ENCODE measurements at regions not wholly inside any gene's neighbourhood (a gene's known extent, or its start where the extent isn't known, plus 50 kb on each side); places are given as distances from the start of the nearest gene placed in this dataset.
"Not testable (repeated sequence)": the region's sequence is repeated elsewhere in the genome, so short reads cannot be mapped to it uniquely, and the experiment has no call there.

DNA sequence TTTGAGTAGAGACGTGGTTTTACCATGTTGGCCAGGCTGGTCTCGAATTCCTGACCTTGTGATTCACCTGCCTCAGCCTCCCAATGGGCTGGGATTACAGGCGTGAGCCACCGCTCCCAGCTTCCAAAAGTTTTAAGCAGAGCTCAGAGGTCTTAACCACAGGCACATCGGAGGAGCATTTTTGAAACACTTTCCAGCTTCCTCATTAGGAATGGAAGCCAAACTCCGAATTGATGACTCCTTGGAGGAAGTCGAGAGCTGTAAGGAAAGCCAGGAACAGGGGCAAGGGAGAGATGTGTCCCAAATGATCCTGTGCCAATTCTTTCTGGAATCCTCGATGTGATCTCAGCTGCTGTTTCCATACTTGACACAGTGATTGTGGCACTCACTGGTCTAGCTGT is 56.2 kb upstream of the CCZ1B start:
- not testable (repeated sequence) for DNase-seq

DNA sequence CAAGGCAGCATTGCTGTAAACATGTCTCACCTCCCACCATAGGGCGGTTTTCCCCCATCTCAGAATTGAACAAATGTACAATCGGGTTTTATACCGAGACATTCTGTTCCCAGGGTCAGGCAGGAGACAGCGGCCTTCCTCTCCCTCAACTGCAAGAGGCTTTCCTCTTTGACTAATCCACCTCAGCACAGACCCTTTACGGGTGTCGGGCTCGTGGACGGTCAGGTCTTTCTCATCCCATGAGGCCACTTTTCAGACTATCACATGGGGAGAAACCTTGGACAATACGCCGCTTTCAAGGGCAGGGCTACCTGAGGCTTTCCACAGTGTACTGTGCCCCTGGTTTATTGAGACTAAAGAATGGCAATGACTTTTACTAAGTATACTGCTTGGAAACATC is 57.7 kb upstream of the CCZ1B start:
- not testable (repeated sequence) for DNase-seq

DNA sequence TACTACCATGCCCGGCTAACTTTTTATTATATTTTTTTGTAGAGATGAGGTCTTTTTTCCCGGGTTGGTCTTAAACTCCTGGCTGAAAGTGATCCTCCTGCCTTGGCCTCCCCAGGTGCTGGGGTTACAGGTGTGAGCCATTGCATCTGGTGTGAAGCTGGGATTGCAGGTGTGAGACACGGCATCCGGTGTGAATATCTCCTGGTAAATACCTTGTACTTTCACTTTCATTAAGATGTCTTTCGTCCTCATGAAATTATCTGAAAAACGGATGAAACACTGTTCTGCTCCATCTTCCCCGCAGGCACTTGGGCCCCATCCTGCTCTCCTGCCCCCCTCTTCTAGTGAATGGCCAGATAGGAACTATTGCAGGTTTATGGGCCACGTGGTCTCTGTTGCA is 60.1 kb upstream of the CCZ1B start:
- DNase-seq: no peak

DNA sequence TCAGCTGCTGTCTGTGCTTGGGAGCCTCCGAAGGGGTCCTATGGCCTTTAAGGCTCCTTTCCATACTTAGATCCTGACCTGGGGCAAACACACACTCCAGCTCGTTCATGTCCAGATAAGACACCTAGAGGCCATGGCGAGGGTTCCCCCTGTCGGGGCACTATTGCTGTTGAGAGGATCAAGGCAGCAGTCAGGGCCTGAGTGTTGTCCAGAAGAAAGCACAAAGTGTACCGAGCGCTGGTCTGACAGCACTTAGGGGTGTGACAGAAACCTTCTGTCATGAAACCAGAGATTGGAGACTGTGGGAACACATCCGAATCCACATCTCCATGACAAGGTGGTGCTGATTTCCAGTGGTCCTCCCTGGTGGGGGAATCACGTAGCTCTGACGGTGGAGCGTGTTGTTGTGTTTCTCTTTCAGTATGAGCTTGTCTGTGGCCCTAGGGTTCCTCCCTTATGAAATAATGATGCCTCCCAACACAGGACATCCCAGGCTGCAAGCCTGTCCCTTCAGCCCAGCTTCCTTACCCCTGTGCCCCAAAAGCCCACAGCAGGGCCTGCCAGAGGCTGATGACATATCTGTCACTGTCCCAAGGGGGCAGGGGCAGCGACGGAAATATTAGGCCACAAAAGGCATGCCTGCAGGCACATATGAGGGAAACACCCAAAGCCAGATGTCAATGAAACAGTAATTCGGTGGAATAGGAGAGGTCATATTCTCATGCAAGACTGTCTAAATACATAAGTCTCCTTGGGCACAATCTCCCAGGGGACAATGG is 62.4 kb upstream of the CCZ1B start:
- DNase-seq: not testable (repeated sequence)

DNA sequence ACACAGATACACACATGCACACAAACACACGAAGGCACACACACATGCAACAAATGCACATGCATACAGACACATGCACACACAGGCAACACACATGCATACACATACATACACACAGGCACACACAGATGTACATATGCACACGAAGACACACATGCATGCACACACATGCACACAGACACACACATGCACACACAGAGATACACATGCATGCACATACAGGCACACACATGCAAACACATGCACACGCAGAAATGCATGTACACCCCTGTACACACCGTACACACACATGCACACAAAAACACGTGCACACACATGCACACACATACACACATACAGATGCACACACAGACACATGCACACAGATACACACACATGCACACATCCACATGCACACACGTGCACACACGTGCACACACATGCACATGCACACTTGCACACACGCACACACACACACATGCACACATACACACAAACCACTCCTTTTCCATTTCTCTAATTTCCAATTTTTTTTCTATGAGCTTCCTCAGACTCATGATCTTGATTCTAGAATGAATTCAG is 63.3 kb upstream of the CCZ1B start:
- no peak for DNase-seq

DNA sequence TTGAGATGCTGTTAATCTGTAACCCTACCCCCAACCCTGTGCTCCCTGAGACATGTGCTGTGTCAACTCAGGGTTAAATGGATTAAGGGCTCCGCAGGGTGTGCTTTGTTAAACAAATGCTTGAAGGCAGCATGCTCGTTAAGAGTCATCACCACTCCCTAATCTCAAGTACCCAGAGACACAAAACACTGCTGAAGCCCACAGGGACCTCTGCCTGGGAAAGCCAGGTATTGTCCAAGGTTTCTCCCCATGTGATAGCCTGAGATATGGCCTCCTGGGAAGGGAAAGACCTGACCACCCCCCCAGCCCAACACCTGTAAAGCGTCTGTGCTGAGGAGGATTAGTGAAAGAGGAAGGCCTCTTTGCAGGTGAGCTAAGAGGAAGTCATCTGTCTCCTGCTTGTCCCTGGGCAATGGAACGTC is 76.0 kb upstream of the CCZ1B start:
- DNase-seq: not testable (repeated sequence)

DNA sequence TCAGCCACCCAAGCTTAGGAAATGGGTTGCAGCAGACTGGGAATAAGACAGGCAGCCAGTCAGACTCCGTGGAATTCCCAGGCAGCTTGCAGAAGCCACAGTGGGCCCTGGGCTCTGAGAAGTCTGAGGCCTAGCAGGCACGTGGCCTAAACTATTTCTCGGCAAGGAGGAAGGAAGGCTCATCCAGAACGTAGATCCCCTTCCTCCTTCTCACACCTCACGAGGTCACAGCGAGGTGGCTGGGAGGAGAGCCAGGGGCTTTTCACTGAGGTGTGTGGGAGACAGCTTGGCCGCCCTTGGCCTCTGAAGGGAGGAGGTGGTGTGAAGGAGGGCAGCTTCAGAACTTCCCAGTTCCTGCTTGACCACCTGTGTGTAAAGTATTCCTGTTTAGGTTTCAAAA is 77.2 kb upstream of the CCZ1B start:
- not testable (repeated sequence) for DNase-seq

DNA sequence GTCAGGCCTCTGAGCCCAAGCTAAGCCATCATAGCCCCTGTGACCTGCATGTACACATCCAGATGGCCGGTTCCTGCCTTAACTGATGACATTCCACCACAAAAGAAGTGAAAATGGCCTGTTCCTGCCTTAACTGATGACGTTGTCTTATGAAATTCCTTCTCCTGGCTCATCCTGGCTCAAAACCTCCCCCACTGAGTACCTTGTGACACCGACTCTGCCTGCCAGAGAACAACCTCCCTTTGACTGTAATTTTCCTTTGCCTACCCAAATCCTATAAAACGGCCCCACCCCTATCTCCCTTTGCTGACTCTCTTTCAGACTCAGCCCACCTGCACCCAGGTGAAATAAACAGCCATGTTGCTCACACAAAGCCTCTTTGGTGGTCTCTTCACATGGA is 77.7 kb upstream of the CCZ1B start:
- not testable (repeated sequence) for DNase-seq

DNA sequence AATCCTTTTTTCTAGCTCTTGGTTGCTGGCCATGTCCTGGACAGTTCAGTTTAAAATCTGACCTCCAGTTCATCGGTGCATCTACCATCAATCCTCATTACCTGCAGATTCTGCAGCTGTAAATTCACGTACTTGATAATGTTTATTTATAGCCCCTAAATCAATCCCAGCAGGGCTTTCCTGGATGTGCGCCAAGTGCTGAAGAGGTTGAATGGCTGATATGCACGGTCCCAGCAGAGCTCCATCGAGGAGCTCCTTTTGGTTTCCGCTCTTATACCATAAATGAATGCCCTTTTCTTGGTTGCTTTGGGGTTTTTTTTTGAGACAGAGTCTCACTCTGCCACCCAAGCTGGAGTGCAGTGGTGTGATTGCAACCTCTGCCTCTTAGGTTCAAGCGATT is 91.2 kb upstream of the CCZ1B start:
- DNase-seq: no peak

DNA sequence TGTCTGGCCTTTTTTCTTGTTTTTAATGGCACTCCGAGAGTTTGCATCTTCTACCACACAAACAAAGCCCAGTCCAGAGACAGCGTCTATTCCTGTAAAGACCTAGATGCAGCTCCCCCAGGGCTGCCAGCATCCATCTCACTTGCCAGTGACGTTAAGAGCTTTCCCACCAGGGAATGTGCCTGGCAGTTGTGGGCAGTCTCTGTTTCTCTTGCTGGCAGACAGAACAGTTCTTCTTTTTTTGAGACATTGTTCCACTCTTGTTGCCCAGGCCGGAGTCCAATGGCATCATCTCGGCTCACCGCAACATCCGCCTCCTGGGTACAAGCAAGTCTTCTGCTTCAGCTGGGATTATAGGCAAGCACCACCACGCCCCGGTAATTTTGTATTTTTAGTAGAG is 93.1 kb upstream of the CCZ1B start:
- not testable (repeated sequence) for DNase-seq

DNA sequence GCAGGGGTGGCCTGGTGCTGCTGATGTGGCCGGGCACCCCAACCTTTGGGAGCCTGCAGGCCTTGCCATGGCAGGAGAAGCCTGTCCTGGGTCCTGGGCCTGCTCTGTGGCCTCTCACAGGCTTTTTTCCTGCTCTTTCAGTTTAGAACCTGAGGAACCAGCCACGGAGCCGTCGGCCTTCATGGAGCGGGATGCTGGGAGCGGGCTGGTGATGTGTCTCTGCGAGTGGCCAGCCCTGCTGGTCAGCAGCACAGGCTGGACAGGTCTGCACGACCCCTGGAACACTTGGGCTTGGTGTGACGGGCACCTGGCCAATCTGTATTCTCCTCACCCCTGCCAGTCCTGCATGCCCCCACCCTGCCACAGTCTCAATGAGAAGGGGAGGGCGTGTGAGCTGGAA is 98.4 kb upstream of the CCZ1B start:
- DNase-seq: not testable (repeated sequence)

DNA sequence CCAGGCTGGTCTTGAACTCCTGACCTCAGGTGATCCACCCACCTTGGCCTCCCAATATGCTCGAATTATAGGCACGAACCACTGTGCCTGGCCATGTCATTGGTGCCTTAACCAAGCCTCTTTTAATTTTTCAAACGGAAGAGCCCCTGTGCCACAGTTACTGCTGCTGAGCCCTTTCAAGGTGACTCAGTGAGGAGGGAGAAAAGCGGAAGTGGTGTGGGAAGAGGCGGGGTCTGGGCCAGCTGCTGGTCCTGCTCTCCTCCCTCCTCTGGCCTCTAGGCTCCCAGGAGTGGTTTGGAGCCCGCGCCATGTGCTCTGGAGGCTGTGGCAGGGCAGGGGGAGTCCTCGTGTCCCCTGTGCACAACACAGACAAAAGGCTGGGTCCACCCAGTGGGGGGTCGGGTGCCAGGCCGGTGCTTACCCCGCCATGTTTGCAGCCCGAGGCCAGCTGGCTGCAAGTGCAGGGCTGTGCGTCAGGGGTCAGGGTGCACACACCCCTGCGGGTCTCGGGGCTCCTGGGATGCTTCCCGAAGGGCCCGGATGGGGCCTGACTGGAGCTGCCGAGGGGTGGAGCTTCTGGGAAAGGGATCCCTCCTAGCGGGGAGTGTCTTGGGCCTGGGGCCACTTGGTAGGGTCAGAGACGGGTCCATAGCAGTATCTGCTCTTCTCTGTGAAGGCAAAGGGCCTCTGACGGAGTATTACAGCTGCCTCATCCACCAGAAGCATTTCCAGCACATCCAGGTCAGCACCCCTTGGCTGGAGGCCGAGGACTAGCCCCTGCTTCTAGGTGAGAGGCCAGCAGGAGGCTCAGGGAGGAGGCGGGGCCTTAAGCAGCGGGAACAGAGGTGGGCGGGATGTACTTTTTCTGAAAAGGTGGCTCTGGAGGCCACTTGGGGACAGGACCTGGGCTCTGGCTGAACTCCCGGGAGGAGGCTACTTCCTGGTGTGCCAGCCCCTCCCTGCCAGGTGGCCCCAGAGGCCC is 100.4 kb upstream of the CCZ1B start:
- DNase-seq: peak in 1 of 5 experiments; percentile 11

DNA sequence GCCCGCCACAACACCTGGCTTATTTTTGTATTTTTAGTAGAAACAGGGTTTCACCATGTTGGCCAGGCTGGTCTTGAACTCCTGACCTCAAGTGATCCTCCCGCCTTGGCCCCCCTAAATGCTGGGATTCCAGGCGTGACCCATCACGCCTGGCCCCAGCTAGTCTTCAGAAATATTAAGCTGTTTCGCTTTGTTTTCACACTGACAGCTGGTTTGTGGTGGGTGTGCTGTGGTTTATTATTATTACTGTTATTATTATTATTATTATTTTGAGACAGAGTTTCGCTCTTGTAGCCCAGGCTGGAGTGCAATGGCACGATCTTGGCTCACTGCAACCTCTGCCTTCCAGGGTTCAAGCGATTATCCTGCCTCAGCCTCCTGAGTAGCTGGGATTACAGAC is 101.6 kb upstream of the CCZ1B start:
- not testable (repeated sequence) for DNase-seq

DNA sequence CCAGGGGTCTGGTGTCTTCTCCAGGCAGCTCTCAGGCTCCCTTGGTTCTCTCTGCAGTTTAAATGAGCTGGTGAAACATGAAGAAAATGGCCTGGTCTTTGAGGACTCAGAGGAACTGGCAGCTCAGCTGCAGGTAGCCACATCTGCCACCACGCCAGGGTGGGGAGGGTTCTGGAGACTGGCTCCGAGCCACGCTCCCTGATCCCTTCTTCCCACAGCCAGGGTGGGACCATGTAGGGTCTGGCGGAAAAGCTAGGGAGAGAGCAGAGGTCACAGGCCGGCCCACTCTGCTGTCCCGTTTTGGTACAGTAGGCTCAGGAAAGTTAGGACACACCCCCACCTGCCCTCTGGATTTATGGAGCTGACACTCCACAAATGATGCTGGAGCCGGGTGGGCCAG is 103.5 kb upstream of the CCZ1B start:
- DNase-seq: not testable (repeated sequence)

DNA sequence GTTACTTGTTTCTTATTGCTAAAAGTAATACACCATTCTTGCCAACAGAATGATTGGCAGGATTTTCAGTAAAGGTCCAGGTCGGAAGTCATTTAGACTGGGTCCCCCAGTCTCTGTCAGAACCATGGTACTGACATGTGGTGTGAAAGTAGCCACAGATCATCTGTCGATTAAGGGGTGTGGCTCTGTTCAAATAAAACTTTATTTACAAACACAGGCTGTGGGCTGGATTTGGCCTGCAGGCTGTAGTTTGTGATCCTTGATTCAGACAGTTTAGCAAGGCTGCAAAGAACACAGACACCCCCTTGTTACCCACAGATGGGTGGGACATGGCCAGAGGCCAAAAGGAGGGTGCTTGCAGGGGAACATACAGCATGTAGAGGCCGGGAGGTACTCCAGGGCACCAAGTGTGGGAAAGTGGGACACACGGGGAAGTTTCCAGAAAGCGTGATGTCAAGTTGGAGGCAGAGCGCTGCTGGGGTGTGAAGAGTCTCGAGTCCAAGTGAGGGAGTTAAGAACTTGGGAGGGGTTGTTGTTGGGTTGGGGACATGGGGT is 104.1 kb upstream of the CCZ1B start:
- not testable (repeated sequence) for DNase-seq

DNA sequence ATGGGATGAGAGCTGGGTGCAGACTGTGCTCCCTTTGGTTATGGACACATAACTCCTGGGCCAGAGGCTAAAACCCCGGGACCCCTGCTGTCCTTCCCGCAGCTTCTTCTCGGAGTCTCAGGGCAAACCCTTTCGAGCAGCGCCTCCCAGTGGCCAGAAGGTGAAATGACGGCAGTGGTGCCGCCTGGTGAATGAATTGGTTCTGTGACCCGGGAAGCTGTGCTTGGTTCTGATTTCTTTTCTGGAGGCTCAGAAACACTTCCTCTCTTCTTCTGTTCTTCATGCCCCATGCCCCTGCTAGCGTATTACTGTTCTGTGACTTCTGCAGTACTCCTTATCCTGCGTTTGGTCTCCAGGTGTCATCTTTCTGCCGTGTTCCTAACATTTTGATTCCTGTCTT is 104.7 kb upstream of the CCZ1B start:
- peak in 3 of 5 experiments; percentile 10 to 13 (median 11) for DNase-seq

DNA sequence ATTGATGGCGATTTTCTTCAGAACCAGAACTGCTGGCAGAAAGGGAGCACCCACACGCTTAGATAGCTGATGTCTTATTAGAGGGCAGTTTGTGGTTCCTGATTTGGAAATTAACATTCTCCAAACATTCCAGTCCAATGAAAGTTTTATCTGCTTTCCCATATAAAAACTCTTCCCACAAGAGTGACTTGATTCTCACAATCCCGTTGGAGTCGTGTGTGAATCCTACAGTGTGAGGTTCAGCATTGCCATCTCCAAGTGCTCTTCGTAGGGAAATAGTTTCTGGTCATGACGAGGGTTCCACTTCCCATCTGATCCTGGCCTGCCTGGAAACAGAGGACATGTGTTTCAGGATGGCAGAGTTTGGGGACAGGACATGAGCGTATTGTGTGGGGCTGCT is 105.4 kb upstream of the CCZ1B start:
- not testable (repeated sequence) for DNase-seq

DNA sequence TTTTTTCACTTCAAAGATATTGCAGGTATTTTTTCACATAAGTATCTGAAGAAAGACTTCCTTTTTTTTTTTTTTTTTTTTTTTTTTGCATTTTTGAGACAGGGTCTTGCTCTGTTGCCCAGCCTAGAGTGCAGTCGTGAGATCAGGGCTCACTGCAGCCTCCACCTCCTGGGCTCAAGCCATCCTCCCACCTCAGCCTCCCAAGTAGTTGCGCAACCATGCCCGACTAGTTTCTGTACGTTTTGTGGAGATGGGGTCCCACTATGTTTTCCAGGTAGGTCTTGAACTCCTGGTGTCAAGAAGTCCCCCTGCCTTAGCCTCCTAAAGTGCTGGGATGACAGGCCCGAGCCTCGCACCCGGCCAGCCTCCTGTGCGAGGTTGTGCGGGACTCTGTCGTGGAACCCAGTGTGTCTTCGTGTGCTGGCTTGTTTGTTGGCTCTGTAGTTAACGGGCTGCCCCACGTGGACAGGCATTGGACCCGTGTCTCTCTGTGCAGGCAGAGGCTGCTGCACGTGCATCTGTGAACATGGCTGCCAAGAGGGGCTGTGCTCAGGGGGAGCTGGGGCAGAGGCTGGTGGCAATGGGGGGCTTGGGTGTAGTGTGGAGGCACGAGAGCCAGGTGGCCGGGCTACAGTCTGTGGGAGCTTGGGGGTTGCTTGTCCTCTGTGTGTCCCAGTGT is 108.0 kb upstream of the CCZ1B start:
- DNase-seq: not testable (repeated sequence)

DNA sequence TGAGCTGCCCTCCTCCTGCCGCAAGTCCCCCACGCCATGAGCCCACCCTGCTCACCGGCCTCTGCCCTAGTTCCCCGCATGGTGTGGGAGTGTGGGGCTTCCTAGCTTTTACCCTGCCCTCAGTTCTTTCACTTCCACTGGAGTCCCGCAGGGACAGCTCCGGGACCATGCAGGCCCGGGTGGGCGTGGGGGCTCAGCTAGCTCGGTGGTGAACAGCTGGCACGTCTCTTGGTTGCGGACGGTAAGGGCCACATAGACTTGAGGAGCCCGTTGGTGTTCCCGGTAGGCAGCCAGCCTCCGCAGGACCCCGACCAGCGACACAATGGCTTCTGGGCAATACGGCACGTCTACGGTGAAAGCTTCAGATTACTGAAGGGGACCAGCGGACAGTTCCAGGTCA is 108.9 kb upstream of the CCZ1B start:
- DNase-seq: no peak

DNA sequence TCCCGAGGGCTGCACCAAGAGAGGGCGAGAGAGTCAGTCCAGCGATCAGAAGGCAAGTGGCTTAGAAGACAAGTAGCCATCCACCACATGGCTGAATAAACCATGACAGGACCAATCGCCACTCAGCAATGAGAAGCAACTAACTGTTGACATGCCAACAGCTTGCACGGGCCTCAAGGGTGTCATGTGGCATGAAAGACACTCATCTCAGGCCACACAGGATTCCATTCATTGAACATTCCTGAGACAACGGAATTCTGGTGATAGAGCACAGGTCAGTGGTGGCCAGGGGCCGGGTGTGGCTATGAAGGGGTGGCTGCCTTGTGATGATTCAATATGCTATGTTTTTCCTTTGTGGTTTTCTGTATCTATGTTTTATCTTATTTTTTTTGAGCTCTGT is 110.6 kb upstream of the CCZ1B start:
- not testable (repeated sequence) for DNase-seq

DNA sequence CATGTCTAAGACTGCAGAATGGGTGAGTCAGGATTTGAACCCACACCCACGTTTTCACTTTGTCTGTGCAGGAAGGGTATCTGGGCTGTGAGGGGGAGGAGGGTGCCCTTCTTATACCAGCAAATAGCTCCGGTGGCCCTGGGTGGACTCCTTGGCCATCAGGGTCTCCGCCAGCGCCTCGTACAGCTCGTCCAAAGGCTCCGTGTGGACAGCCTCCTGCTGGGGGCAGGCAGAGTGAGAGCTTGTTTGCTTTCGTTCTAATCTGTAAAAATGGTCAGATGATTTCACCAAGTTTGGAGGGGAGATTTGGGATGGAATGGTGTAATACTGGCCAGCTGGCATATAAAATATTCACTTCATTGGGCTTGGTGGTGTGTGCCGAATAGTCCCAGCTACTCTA is 111.7 kb upstream of the CCZ1B start:
- DNase-seq: not testable (repeated sequence)

DNA sequence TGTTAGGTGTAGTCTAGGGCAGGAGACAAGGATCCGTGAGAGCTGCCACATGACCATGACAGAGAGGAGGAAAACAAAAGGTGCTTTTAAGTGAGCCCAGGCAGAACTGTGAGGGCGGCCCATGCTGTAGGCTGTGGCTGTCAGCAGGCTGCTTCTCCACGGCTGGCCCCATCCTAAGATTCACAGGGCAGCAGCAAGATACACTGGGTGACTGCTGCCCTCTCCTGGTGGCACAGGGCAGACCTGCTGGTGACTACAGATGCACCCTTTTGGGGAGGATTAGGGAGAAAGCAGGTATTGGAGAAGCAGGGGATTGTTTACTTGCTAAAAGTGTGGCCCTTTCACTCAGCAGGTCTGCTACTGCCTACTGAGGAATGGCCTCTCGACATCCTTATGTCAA is 112.2 kb upstream of the CCZ1B start:
- peak in 1 of 5 experiments; percentile 12 for DNase-seq

Data from T-helper 2 cell (primary cell).